Loucy (cell line): ENCODE measurements at regions not wholly inside any gene's neighbourhood (a gene's known extent, or its start where the extent isn't known, plus 50 kb on each side); places are given as distances from the start of the nearest gene placed in this dataset.

Experiments used
- CTCF ChIP-seq: fragments of 200-600 bp; sonication (generic); conservative IDR thresholded peaks from 2 replicates; pipeline ENCODE4 v1.5.1; 2014; ENCODE audit warnings: mild to moderate bottlenecking, antibody characterized with exemption, low read length
- EZH2phosphoT487 ChIP-seq: fragments of 200-600 bp; IDR thresholded peaks from 2 replicates; pipeline ENCODE4 v1.6.1; 2018; ENCODE audit warnings: antibody characterized with exemption, mild to moderate bottlenecking, moderate library complexity, borderline replicate concordance

GRCh38 chr2:176820371-176820932, 392.1 kb upstream of the HNRNPA3 start:
- TF ChIP-seq CTCF (no peak), EZH2phosphoT487 (no peak)
